A673 (cell line): ENCODE measurements at regions not wholly inside any gene's neighbourhood (a gene's known extent, or its start where the extent isn't known, plus 50 kb on each side); places are given as distances from the start of the nearest gene placed in this dataset.

Experiments used
- CTCF ChIP-seq: fragments of 300-800, 200-600 bp; sonication (generic); conservative IDR thresholded peaks from 2 replicates; pipeline ENCODE4 v1.5.1; 2017; ENCODE audit warnings: low read depth, mild to moderate bottlenecking, antibody characterized with exemption, low read length, moderate library complexity, mixed read lengths
- EZH2 ChIP-seq: fragments of 200-600 bp; sonication (generic); IDR thresholded peaks from 2 replicates; pipeline ENCODE4 v1.6.1; 2017; ENCODE audit warnings: borderline replicate concordance, low read depth, mild to moderate bottlenecking, mixed read lengths, antibody characterized with exemption, low read length; ENCODE audit not compliant: poor library complexity, severe bottlenecking

- no peak for TF ChIP-seq CTCF
- TF ChIP-seq EZH2: no peak
Measured at GRCh38 chr3:73210759-73211158, 149.3 kb downstream of the EBLN2 start.
